Neural progenitor cell (in vitro differentiated cells): ENCODE measurements at regions not wholly inside any gene's neighbourhood (a gene's known extent, or its start where the extent isn't known, plus 50 kb on each side); places are given as distances from the start of the nearest gene placed in this dataset.

Experiments used
- CTCF ChIP-seq: fragments of 200-600 bp; sonication (generic); IDR thresholded peaks from 2 replicates; pipeline ENCODE4 v1.5.1; 2017; ENCODE audit warnings: antibody characterized with exemption, mild to moderate bottlenecking
- EZH2 ChIP-seq: fragments of 200-600 bp; sonication (generic); IDR thresholded peaks from 2 replicates; pipeline ENCODE4 v1.6.1; 2017; ENCODE audit warnings: antibody characterized with exemption, mild to moderate bottlenecking, moderate library complexity
- EZH2phosphoT487 ChIP-seq: fragments of 200-600 bp; sonication (generic); IDR thresholded peaks from 2 replicates; pipeline ENCODE4 v1.6.1; 2017; ENCODE audit warnings: antibody characterized with exemption

- TF ChIP-seq CTCF = no peak
- TF ChIP-seq EZH2 = no peak
- TF ChIP-seq EZH2phosphoT487 = no peak
Measured at GRCh38 chr3:87351937-87352336, 75.6 kb upstream of the POU1F1 start.
